H1 (cell line): ENCODE measurements at regions not wholly inside any gene's neighbourhood (a gene's known extent, or its start where the extent isn't known, plus 50 kb on each side); places are given as distances from the start of the nearest gene placed in this dataset.

ENCODE experiments used
- CTCF ChIA-PET: fragments of 300-600 bp; sonication (Branson Sonifier 250); formaldehyde crosslinking; loops from one replicate; lab custom pipeline; 2021; ENCODE audit not compliant: partially characterized antibody; lab: Charles Lee
- POLR2A ChIA-PET: fragments of 300-600 bp; sonication (Branson Sonifier 250); formaldehyde crosslinking; loops from one replicate; lab custom pipeline; 2021; ENCODE audit warnings: inconsistent platforms; ENCODE audit not compliant: partially characterized antibody; lab: Charles Lee
- DNase-seq, 2 experiments: peaks; one replicate each; pipeline versions ENCODE4 v3.0.0 to v3.0.0-alpha.2; 2010 to 2022; ENCODE audit warnings: low spot score in 2 of 2, low read depth in 1 of 2, mixed read lengths in 1 of 2
- FAIRE-seq: peaks from 2 replicates; lab custom pipeline; 2011; peaks lifted over from hg19 to GRCh38; lab: Jason Lieb, UNC
- H2AFZ ChIP-seq: 2 replicates; pipeline ENCODE4 v1.8.1; 2012; ENCODE audit warnings: low read length, inconsistent platforms
- H2AK5ac ChIP-seq: 2 replicates; pipeline ENCODE4 v1.6.1; 2013; ENCODE audit warnings: low read depth, low read length
- H2BK120ac ChIP-seq: replicated peaks from 2 replicates; pipeline ENCODE3; 2013; ENCODE audit warnings: low read depth, low read length, inconsistent platforms
- H2BK12ac ChIP-seq: 2 replicates; pipeline ENCODE4 v1.6.1; 2013; ENCODE audit warnings: low read depth, low read length
- H2BK15ac ChIP-seq: 2 replicates; pipeline ENCODE4 v1.6.1; 2013; ENCODE audit warnings: low read length
- H2BK20ac ChIP-seq: 2 replicates; pipeline ENCODE4 v1.6.1; 2013; ENCODE audit warnings: low read length
- H2BK5ac ChIP-seq: 2 replicates; pipeline ENCODE4 v1.6.1; 2013; ENCODE audit warnings: low read depth, low read length
- H3K14ac ChIP-seq: 2 replicates; pipeline ENCODE4 v1.6.1; 2013; ENCODE audit warnings: inconsistent platforms; ENCODE audit not compliant: insufficient read length
- H3K18ac ChIP-seq: 2 replicates; pipeline ENCODE4 v1.6.1; 2013; ENCODE audit warnings: low read length; ENCODE audit errors: extremely low read depth
- H3K23ac ChIP-seq: 2 replicates; pipeline ENCODE4 v1.6.1; 2013; ENCODE audit warnings: inconsistent platforms; ENCODE audit not compliant: insufficient read length
- H3K23me2 ChIP-seq: 2 replicates; pipeline ENCODE4 v1.6.1; 2013; ENCODE audit warnings: low read depth, low read length
- H3K27ac ChIP-seq: 2 replicates; pipeline ENCODE4 v1.6.1; 2011; ENCODE audit warnings: low read depth, low read length, inconsistent platforms
- H3K27me3 ChIP-seq, 4 experiments: replicated peaks in 1 of 4; 1 replicate in 1 of 4; 2 replicates in 3 of 4; pipeline versions ENCODE4 v1.6.1 to v1.8.1; 2011 to 2013; ENCODE audit warnings: low read length in 3 of 4, mild to moderate bottlenecking in 3 of 4, inconsistent platforms in 2 of 4, mixed read lengths in 2 of 4, moderate library complexity in 1 of 4; ENCODE audit not compliant: control insufficient read depth in 3 of 4, insufficient read depth in 3 of 4; ENCODE audit errors: extremely low read depth in 1 of 4
- H3K36me3 ChIP-seq, 4 experiments: 2 replicates each; pipeline versions ENCODE4 v1.6.1 to v1.8.1; 2011 to 2013; ENCODE audit warnings: mild to moderate bottlenecking in 4 of 4, low read length in 3 of 4, moderate library complexity in 2 of 4, control low read depth in 1 of 4, inconsistent platforms in 1 of 4; ENCODE audit not compliant: insufficient read depth in 4 of 4, control insufficient read depth in 2 of 4
- H3K4ac ChIP-seq: replicated peaks from 2 replicates; pipeline ENCODE3; 2013; ENCODE audit warnings: low read length, low read depth, mixed read lengths, inconsistent platforms; ENCODE audit not compliant: insufficient read length
- H3K4me1 ChIP-seq, 4 experiments: replicated peaks in 1 of 4; 1 replicate in 1 of 4; 2 replicates in 3 of 4; pipeline versions ENCODE4 v1.6.1 to v1.8.1; 2011 to 2013; ENCODE audit warnings: low read length in 3 of 4, inconsistent platforms in 2 of 4, mixed read lengths in 1 of 4; ENCODE audit not compliant: insufficient read depth in 4 of 4, control insufficient read depth in 3 of 4
- H3K4me2 ChIP-seq, 2 experiments: 2 replicates each; pipeline versions ENCODE4 v1.6.1 to v1.8.1; 2011 to 2013; ENCODE audit warnings: low read depth in 2 of 2, low read length in 2 of 2, control low read depth in 1 of 2, inconsistent platforms in 1 of 2, mild to moderate bottlenecking in 1 of 2; ENCODE audit not compliant: insufficient read depth in 1 of 2
- H3K4me3 ChIP-seq, 4 experiments: fragments of 200-600, 300-600 bp in 1 of 4; sonication (generic), shearing (Covaris generic), sonication (Bioruptor Twin) in 1 of 4; 2 replicates each; pipeline versions ENCODE4 v1.5.1 to v1.8.1; 2011 to 2016; ENCODE audit warnings: low read length in 4 of 4, low read depth in 3 of 4, control low read depth in 2 of 4, inconsistent platforms in 2 of 4, mild to moderate bottlenecking in 2 of 4, mixed read lengths in 1 of 4, moderate library complexity in 1 of 4; ENCODE audit not compliant: insufficient read depth in 2 of 4; ENCODE audit errors: extremely low read depth in 1 of 4
- H3K56ac ChIP-seq: replicated peaks from 2 replicates; pipeline ENCODE3; 2013; ENCODE audit warnings: low read depth, mild to moderate bottlenecking, mixed read lengths, low read length, inconsistent platforms; ENCODE audit not compliant: insufficient read length
- H3K79me1 ChIP-seq: 2 replicates; pipeline ENCODE4 v1.6.1; 2013; ENCODE audit warnings: low read depth, low read length, control low read depth
- H3K79me2 ChIP-seq, 2 experiments: 2 replicates each; pipeline versions ENCODE4 v1.6.1 to v1.8.1; 2012 to 2013; ENCODE audit warnings: low read length in 2 of 2, mild to moderate bottlenecking in 2 of 2, inconsistent platforms in 1 of 2; ENCODE audit not compliant: insufficient read depth in 2 of 2, control insufficient read depth in 1 of 2
- H3K9ac ChIP-seq, 4 experiments: replicated peaks in 1 of 4; 1 replicate in 1 of 4; 2 replicates in 3 of 4; pipeline versions ENCODE4 v1.6.1 to v1.8.1; 2011 to 2013; ENCODE audit warnings: low read depth in 3 of 4, low read length in 3 of 4, control low read depth in 2 of 4, mild to moderate bottlenecking in 2 of 4, moderate library complexity in 2 of 4, inconsistent platforms in 1 of 4; ENCODE audit errors: extremely low read depth in 1 of 4
- H3K9me3 ChIP-seq, 2 experiments: 2 replicates each; pipeline versions ENCODE4 v1.6.1 to v1.8.1; 2012 to 2013; ENCODE audit warnings: mild to moderate bottlenecking in 2 of 2, moderate library complexity in 2 of 2, control low read depth in 1 of 2, inconsistent platforms in 1 of 2, low read depth in 1 of 2, low read length in 1 of 2, mixed read lengths in 1 of 2; ENCODE audit not compliant: insufficient read depth in 2 of 2
- H4K20me1 ChIP-seq, 2 experiments: replicated peaks in 1 of 2; 2 replicates each; pipeline versions ENCODE3 to v1.8.1; 2011 to 2013; ENCODE audit warnings: inconsistent platforms in 2 of 2, low read length in 2 of 2, mild to moderate bottlenecking in 1 of 2; ENCODE audit not compliant: insufficient read depth in 2 of 2, control insufficient read depth in 1 of 2
- H4K5ac ChIP-seq: 2 replicates; pipeline ENCODE4 v1.6.1; 2013; ENCODE audit warnings: low read length, low read depth, mixed read lengths, inconsistent platforms; ENCODE audit not compliant: insufficient read length
- H4K8ac ChIP-seq: 2 replicates; pipeline ENCODE4 v1.8.0; 2013; ENCODE audit warnings: mild to moderate bottlenecking, moderate library complexity, low read length, inconsistent platforms; ENCODE audit not compliant: insufficient read depth; ENCODE audit errors: extremely low read depth
- H4K91ac ChIP-seq: replicated peaks from 2 replicates; pipeline ENCODE3; 2013; ENCODE audit warnings: low read length, mixed read lengths, inconsistent platforms; ENCODE audit not compliant: insufficient read length
- SUZ12 ChIP-seq: fragments of 200-600 bp; sonication (generic); IDR thresholded peaks from 2 replicates; pipeline ENCODE4 v1.6.1; 2012; ENCODE audit warnings: mild to moderate bottlenecking, inconsistent platforms, low read length, moderate library complexity, mixed read lengths
- USF2 ChIP-seq: IDR thresholded peaks from 2 replicates; pipeline ENCODE4 v1.6.1; 2011; ENCODE audit warnings: low read length, improper control_type of control experiment
- WGBS, 2 experiments: shearing (Covaris generic) in 1 of 2; methylation state at CpG; one replicate each; pipeline versions ENCODE4 v1.1.6 to v1.1.7; 2013 to 2015; ENCODE audit warnings: low lambda C conversion rate in 2 of 2, mixed read lengths in 2 of 2, inconsistent platforms in 1 of 2, low coverage in 1 of 2, missing lambda C conversion rate in 1 of 2; ENCODE audit not compliant: insufficient replicate concordance in 2 of 2, insufficient coverage in 1 of 2, insufficient read length in 1 of 2; ENCODE audit errors: extremely low coverage in 1 of 2, missing lambda C conversion rate in 1 of 2; 5-methylcytosine and 5-hydroxymethylcytosine counted together

GRCh38 chr3:31288224-31288623, 244.5 kb upstream of the STT3B start:
- Histone ChIP-seq H3K4me2 (no peak overlapping the region), H3K23ac (no peak overlapping the region), H3K79me2 (no peaks in the 10 kb centered on the region), H3K4me3 (no peak overlapping the region), H2BK5ac (no peak overlapping the region), H2BK15ac (no peak overlapping the region), H3K18ac (no peak overlapping the region), H3K27ac (no peak overlapping the region)
- POLR2A ChIA-PET, result interaction anchor here (0.8 kb wide), 1 partner anchor 9 kb away, joined by 3 read pairs; no protein-coding TSS in a partner anchor
- no peak for TF ChIP-seq USF2
- no peak for TF ChIP-seq SUZ12
- TF ChIP-seq, all 59 proteins: peak for 0
- no peak overlapping the region for H2BK120ac ChIP-seq
- H2AK5ac ChIP-seq, result no peak overlapping the region
- no peaks in the 10 kb centered on the region for H3K27me3 ChIP-seq
- H2AFZ ChIP-seq, result no peak overlapping the region
- FAIRE-seq, result no peak
- no peak for DNase-seq
- no peaks in the 10 kb centered on the region for H3K9me3 ChIP-seq
- H3K56ac ChIP-seq, result no peak overlapping the region
- H3K9ac ChIP-seq, result no peak overlapping the region
- CTCF ChIA-PET, result interaction anchor here (0.7 to 1.3 kb wide), 3 partner anchors 14 to 354 kb away, joined by 3 read pairs; no protein-coding TSS in a partner anchor
- H3K79me1 ChIP-seq, result no peaks in the 10 kb centered on the region
- no peak overlapping the region for H4K8ac ChIP-seq
- H3K14ac ChIP-seq, result no peak overlapping the region
- H2BK12ac ChIP-seq, result no peak overlapping the region
- H3K36me3 ChIP-seq, result no peaks in the 10 kb centered on the region
- no peaks in the 10 kb centered on the region for H4K20me1 ChIP-seq
- no peak overlapping the region for H4K5ac ChIP-seq
- H3K4me1 ChIP-seq, result peaks cover 0 to 4% (median 1%) of the 10 kb centered on the region in 4 experiments; a peak in 2 of 7 replicates
- WGBS, 2 experiments, result 91% methylated on average over 9 of the region's 9 CpGs; no CpG with 5 or more reads in 1 of the 2 experiments
- no peaks in the 10 kb centered on the region for H3K23me2 ChIP-seq
- H4K91ac ChIP-seq, result no peak overlapping the region
- H3K4ac ChIP-seq, result no peak overlapping the region
- H2BK20ac ChIP-seq, result no peak overlapping the region
